IPS-18a (cell line): ENCODE measurements at regions not wholly inside any gene's neighbourhood (a gene's known extent, or its start where the extent isn't known, plus 50 kb on each side); places are given as distances from the start of the nearest gene placed in this dataset.

Source experiments
- H3K27ac ChIP-seq: one replicate; pipeline ENCODE4 v1.5.1; 2013; ENCODE audit warnings: low read length
- H3K27me3 ChIP-seq: one replicate; pipeline ENCODE4 v1.6.1; 2013; ENCODE audit warnings: mild to moderate bottlenecking, low read length; ENCODE audit not compliant: control insufficient read depth, insufficient read depth
- H3K36me3 ChIP-seq: one replicate; pipeline ENCODE4 v1.6.1; 2013; ENCODE audit warnings: low read depth, low read length; ENCODE audit not compliant: control insufficient read depth
- H3K4me1 ChIP-seq: one replicate; pipeline ENCODE4 v1.6.1; 2013; ENCODE audit warnings: low read depth, low read length; ENCODE audit not compliant: control insufficient read depth
- H3K4me3 ChIP-seq: one replicate; pipeline ENCODE4 v1.5.1; 2013; ENCODE audit warnings: low read length
- H3K9ac ChIP-seq: one replicate; pipeline ENCODE4 v1.6.1; 2013; ENCODE audit warnings: mild to moderate bottlenecking, low read length, moderate library complexity
- H3K9me3 ChIP-seq: one replicate; pipeline ENCODE4 v1.6.1; 2013; ENCODE audit warnings: low read depth, low read length; ENCODE audit not compliant: control insufficient read depth

- Histone ChIP-seq H3K27ac (no peak overlapping the region), H3K36me3 (no peaks in the 10 kb centered on the region), H3K9me3 (peaks cover 5% of the 10 kb centered on the region), H3K4me3 (no peak overlapping the region), H3K9ac (no peak overlapping the region), H3K4me1 (no peaks in the 10 kb centered on the region), H3K27me3 (no peaks in the 10 kb centered on the region)
Measured at GRCh38 chr14:27536748-27537147, 938.9 kb upstream of the NOVA1 start.

- Histone ChIP-seq H3K9me3 (peaks cover 9% of the 10 kb centered on the region), H3K9ac (no peak overlapping the region), H3K4me3 (no peak overlapping the region), H3K36me3 (no peaks in the 10 kb centered on the region), H3K27me3 (no peaks in the 10 kb centered on the region), H3K4me1 (peaks cover 1% of the 10 kb centered on the region), H3K27ac (no peak overlapping the region)
Measured at GRCh38 chr14:27546111-27546510, 948.3 kb upstream of the NOVA1 start.

DNA sequence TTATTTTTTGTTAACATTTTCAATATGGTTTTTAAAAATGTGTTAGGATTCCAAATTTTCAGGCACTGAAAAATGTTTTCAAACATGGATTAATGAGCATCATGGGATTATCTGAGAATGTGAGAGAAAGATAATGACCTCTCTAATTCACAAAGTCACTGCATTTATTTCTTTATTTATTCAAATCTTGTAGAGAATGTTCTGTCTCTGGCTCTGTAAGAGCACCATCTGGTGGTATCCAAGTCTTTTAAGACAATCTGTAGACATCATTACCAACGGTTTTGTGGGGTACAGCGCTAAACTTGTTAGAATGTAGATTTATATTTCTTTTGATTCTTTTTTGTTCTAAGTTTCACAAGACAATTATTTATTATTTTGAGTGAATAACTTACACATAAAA, 956.0 kb upstream of the NOVA1 start:
- peaks cover 7% of the 10 kb centered on the region for H3K4me1 ChIP-seq
- no peak overlapping the region for H3K9ac ChIP-seq
- no peaks in the 10 kb centered on the region for H3K36me3 ChIP-seq
- H3K27ac ChIP-seq: no peak overlapping the region
- H3K4me3 ChIP-seq: no peak overlapping the region
- H3K27me3 ChIP-seq: no peaks in the 10 kb centered on the region
- peaks cover 2% of the 10 kb centered on the region for H3K9me3 ChIP-seq

DNA sequence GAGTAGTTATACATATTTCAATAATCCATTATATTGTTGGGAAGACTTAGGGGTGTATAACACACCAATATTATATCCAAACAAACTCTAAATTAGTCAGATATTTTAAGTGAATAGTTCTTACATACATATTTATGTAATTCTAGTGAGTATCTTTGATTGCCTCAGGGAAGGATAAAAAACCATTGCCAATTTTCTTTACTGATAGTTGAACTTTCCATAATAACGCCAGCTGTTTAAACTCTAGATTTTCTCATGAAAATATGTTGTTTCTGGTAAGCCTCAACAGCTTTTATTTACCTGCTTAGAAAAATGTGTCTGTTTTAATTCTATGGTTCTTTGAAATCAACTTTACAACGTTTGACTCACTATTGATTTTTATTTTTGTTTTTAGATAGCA, 959.6 kb upstream of the NOVA1 start:
- no peak overlapping the region for H3K27ac ChIP-seq
- H3K27me3 ChIP-seq: no peaks in the 10 kb centered on the region
- H3K9me3 ChIP-seq: no peaks in the 10 kb centered on the region
- H3K4me3 ChIP-seq: no peak overlapping the region
- no peak overlapping the region for H3K9ac ChIP-seq
- H3K36me3 ChIP-seq: no peaks in the 10 kb centered on the region
- no peaks in the 10 kb centered on the region for H3K4me1 ChIP-seq

- no peaks in the 10 kb centered on the region for H3K27me3 ChIP-seq
- H3K27ac ChIP-seq: no peak overlapping the region
- H3K9ac ChIP-seq: no peak overlapping the region
- H3K4me1 ChIP-seq: no peaks in the 10 kb centered on the region
- H3K36me3 ChIP-seq: no peaks in the 10 kb centered on the region
- H3K9me3 ChIP-seq: no peaks in the 10 kb centered on the region
- H3K4me3 ChIP-seq: no peak overlapping the region
Measured at GRCh38 chr14:27559848-27560247, 962.0 kb upstream of the NOVA1 start.

DNA sequence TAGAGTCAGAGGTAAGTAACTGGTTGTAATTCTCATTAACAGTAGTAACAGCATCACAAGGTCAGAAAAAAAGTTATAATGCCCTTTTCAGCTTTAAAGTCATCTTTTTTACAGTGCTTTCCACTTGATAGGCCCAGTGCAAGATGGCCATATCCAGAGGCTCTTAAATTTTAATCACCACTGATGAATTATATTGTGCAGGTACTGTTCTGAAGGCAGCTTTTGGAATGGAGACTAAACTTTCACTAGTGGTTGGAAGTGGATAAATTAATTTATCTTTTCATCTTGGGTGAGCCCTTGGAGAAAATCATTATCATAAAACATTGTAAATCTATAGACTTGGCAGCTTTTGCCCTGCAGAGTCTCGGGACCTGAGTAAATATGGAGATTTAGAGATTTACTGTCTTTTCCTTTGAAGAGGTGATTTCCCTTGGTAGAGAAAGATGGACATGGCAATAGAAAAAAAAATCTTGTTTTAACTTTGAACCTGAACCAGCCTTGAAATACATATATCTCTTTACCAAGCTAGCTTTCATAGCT, 969.1 kb upstream of the NOVA1 start:
- no peak overlapping the region for H3K9ac ChIP-seq
- H3K4me1 ChIP-seq: no peaks in the 10 kb centered on the region
- H3K9me3 ChIP-seq: no peaks in the 10 kb centered on the region
- no peak overlapping the region for H3K4me3 ChIP-seq
- no peak overlapping the region for H3K27ac ChIP-seq
- H3K27me3 ChIP-seq: no peaks in the 10 kb centered on the region
- no peaks in the 10 kb centered on the region for H3K36me3 ChIP-seq

GRCh38 chr14:27573018-27573417, 975.2 kb upstream of the NOVA1 start:
- Histone ChIP-seq H3K27me3 (no peaks in the 10 kb centered on the region), H3K27ac (no peak overlapping the region), H3K9ac (no peak overlapping the region), H3K4me3 (no peak overlapping the region), H3K4me1 (no peaks in the 10 kb centered on the region), H3K9me3 (no peaks in the 10 kb centered on the region), H3K36me3 (no peaks in the 10 kb centered on the region)

DNA sequence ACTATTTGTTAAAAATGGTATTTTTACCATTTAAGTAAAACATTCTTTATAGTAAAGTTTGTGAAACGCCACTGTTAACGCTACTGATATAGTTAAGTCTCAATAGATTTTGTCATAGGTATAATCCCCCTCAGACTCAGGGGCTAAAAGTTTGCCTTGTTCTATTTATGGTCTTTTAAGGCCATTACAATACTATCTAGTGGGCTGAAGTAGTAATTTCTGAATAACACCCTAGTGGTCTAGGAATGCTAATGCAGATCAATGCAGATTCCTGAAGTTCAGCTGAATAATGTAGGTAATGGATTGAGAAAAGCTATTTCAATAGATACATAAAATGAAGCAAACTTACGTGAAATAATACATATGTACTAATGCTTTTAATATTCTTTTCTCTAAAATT, 989.3 kb upstream of the NOVA1 start:
- Histone ChIP-seq H3K4me3 (no peak overlapping the region), H3K27ac (no peak overlapping the region), H3K36me3 (no peaks in the 10 kb centered on the region), H3K27me3 (no peaks in the 10 kb centered on the region), H3K9ac (no peak overlapping the region), H3K4me1 (no peaks in the 10 kb centered on the region), H3K9me3 (no peaks in the 10 kb centered on the region)

GRCh38 chr14:27605282-27605681, 1007.4 kb upstream of the NOVA1 start:
- Histone ChIP-seq H3K27ac (no peak overlapping the region), H3K9ac (no peak overlapping the region), H3K4me1 (peaks cover 20% of the 10 kb centered on the region), H3K4me3 (no peak overlapping the region), H3K9me3 (no peaks in the 10 kb centered on the region), H3K27me3 (no peaks in the 10 kb centered on the region), H3K36me3 (no peaks in the 10 kb centered on the region)

GRCh38 chr14:27608377-27608776, 1010.5 kb upstream of the NOVA1 start:
- Histone ChIP-seq H3K9ac (no peak overlapping the region), H3K4me3 (no peak overlapping the region), H3K9me3 (no peaks in the 10 kb centered on the region), H3K4me1 (peaks cover 9% of the 10 kb centered on the region), H3K27ac (no peak overlapping the region), H3K27me3 (no peaks in the 10 kb centered on the region), H3K36me3 (no peaks in the 10 kb centered on the region)

GRCh38 chr14:27612121-27612520, 1014.3 kb upstream of the NOVA1 start:
- Histone ChIP-seq H3K36me3 (no peaks in the 10 kb centered on the region), H3K4me3 (no peak overlapping the region), H3K4me1 (peaks cover 6% of the 10 kb centered on the region), H3K27ac (no peak overlapping the region), H3K27me3 (no peaks in the 10 kb centered on the region), H3K9me3 (no peaks in the 10 kb centered on the region), H3K9ac (no peak overlapping the region)

DNA sequence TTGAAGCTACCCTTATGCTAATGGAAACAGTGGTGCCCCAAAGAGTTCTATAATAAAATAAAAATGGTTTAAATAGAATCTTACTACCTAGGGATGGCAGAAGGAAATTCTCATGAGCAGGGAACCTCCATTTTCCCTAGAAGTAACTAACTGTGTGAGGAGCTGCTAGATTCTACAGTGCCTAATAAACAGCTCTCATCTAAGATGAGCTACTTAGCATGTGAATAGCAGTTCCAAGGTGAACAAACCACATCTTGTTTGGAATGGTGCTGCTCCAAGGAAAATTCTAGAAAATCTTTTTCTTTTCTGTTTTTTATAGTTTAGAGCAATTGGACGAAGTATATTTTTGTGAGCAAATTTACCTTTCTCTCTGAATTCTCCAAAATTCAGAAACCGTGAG, 1015.3 kb upstream of the NOVA1 start:
- Histone ChIP-seq H3K4me1 (peaks cover 6% of the 10 kb centered on the region), H3K9ac (no peak overlapping the region), H3K9me3 (no peaks in the 10 kb centered on the region), H3K27me3 (no peaks in the 10 kb centered on the region), H3K4me3 (no peak overlapping the region), H3K27ac (no peak overlapping the region), H3K36me3 (no peaks in the 10 kb centered on the region)
